HG02588 (cell line): ENCODE measurements at regions not wholly inside any gene's neighbourhood (a gene's known extent, or its start where the extent isn't known, plus 50 kb on each side); places are given as distances from the start of the nearest gene placed in this dataset.

Experiments used
- ATAC-seq: cut with Tn5 transposase; IDR thresholded peaks from one replicate; pipeline ENCODE4 v1.9.1; 2021; ENCODE audit warnings: mild to moderate bottlenecking, moderate library complexity; ENCODE audit not compliant: unreplicated experiment

DNA sequence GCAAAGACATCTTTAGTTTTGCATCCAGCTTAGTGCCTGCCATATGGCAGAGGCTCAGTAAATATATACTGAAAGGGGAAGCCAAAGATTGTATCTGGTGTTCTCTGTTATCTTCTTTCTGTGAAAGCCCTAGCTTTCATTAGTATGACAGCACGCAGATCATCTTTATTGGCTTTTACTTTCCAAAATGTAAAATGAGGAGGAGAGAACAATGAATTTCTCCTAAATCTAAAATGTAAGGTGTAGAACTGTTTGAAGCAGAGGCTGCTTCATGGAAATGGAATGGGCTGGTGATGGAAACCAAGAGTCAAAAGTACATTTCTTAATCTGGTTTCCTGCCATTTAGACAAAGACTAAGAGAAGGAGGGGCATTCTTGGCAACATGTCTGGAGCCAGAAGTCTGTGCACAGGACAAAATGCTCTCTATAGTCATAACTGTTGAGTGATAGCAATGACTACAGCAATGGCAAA is 1029.9 kb upstream of the PIK3C3 start:
- no peak for ATAC-seq

DNA sequence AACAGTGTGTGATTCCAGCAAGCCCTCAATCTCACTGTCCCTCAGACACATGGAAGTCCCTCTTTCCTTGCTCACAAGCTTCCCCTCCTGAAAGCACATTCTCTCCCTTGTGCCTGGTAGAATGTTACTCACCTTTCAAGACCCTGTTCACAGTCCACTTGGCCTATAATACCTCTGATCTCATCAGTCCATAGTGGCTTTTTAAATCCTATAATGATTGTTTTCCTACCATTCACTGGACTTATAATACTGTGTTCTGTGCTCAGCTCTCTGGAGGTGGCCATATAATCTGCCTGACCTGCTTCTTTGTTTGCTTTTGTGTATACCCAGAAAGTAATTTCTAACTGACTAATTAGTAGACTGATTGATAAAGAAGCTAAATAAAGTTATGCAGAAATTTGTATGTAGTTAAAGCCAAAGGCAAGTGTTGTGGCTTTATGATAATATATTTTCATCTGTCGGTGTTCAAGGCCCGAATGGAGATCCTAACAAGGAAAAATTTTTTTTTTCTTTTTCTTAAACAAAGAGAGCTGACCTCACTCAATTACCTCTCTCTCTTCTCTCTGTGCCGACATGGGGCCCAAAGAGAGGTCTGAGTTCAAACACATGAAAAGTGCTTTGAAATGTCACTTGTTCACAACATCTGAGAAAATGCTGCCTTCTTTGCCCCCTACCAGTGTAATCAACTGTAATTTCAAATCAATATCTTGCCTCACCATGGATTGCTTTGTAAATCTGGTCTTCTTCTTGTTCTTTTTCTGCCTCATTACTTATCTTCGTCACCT is 1033.0 kb upstream of the PIK3C3 start:
- no peak for ATAC-seq

DNA sequence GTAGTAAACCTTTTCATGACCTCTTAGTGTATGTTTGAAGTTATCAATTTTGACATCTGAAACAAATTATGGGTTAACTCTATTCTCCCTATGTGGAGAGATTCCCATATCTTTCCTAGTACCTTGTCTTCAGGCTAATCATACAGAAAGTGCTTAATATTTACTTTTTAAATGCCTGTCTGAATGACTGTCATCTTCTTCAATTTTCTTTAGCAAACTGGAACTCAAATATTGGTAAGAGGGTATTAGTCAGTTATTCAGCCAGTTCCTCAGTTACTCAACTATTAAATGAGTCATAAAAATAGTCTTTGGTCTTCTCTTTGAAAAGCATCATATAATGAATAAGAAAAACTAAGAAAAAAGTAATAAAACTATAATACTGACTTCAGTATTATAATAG is 1038.0 kb upstream of the PIK3C3 start:
- ATAC-seq: no peak

DNA sequence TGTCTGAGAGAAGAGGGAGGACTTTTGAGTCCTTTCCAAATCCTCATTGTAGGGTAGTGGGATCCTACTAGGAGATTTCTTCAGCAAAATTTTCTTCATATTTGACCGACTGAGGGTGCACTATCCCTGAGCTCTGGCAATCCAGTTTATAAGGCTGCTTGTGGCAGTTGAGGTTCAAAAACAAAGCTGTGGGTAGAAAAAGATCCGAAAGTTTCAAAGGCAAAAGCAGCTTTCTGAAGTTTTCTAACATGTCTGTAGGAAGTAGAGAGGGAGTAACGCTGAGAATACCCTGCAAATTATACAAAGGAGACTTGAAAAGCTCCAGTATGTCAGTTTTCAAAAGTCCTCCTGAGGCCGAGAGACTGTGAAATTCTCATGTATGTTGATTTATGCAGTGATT is 1039.3 kb upstream of the PIK3C3 start:
- no peak for ATAC-seq

DNA sequence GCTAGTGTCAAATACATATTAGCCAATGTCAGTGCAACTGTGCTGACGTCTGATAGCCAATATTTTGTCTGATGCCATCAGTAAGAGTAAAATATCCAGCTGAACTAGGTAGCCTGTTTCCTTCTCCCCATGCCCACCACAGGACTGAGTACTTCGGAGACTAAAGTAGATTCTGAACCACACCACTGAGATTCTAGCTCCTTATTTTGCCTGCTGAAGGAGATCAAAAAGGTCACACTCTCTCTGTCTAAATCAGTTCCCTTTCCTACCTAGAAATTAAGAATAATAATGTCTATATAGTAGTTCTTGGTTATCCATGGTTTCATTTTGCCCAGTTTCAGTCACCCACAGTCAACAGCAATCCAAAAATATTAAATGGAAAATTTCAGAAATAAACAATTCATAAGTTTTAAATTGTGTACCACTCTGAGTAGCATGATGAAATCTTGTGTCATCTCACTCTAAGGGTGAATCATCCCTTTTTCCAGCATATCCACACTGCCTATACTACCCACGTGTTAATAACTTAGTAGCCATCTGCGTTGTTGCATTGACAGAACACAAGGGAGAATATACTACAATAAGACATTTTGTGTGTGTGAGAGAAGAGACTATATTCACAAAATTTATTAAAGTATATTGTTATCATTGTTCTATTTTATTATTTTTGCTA is 1043.3 kb upstream of the PIK3C3 start:
- no peak for ATAC-seq

DNA sequence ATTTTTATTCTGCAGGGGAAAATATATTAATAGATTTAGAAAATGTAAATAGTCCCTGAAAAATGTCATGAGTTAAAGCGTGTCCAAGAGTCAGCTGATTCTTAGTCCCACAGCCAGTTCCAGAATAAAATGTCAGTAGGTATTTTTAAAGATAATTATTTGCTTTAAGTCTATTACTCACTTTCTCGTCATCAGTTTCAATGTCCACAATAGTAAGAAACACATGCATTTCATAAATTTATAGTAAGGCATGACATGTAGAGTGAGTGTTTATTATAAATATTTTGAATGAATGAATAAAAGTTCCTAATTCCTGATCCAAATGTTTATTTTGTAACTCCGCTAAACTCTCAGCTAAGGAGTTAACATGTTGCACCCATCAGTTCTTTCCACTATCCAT is 1044.0 kb upstream of the PIK3C3 start:
- ATAC-seq: no peak

DNA sequence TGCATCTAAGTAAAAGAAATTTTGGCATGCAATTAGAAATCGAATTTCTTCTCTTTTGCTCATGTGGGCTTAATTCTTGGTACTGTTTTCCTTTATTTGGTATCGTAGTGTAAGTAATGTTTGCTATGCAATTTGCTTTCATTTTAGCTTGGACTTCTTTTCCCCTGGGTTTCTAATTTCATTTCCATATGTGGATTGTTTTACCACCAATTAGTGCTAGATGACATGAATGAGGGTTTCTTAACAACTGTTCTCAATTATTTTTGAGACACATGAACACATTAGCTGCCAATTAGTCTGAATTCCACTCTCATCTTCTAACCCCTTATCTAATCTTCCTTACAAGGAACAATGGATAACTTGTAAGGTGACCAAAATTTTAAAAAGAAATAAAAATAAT is 1047.2 kb upstream of the PIK3C3 start:
- no peak for ATAC-seq

DNA sequence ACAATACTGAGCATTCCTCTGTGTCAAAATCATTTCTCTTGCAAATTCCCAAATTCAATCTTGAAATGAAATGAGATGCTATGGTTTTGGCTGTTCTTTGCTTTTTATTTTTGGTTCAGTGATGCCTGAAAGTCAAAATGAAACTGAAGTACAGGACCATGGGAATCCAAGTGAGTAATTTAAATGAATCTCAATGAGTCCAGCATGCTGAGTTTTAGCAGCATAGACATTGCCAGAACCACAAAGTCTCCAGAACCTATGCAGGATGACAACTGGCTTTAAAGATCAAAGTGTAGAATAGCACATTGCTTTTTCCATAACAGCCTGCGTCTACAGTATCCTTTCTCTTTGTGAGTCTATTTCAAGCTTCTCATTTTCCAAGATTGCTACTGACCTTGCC is 1050.7 kb upstream of the PIK3C3 start:
- ATAC-seq: no peak

DNA sequence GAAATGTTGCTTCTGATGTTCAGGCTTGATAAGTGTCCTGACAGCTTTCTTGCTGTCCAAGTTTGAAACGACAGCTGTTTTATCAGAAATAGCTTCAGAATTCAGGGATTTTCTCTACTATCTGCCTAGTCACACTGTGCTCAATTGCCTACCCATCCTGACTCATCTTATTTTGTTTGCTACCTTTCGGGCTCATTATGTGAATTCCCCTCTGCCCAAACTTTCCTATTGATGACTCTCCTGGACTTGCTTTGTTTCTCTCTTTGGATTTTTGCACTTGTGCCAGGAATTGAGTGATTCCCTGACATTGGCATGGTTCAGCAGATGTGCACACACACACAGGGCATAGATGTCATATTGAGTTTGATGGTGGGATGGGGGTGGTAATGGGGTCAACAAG is 1052.6 kb upstream of the PIK3C3 start:
- ATAC-seq: no peak

DNA sequence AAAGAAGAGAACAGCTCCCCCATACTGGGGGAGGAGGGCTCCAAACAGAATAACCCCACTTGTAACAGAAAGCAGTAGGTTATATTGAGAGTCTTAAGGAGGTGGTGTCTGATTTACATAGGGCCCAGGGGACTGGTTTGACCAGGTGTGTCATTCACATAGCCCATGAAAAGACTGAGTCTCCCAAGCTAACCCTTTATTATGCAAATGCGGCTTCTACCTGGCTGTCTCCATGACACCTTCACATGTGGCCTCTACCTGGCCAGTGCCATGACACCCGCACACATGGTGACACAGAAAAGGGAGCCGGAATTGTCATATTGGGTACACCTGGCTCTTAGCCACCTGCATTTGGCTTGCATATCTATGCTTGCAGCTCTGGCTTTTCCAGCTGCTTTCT is 1057.2 kb upstream of the PIK3C3 start:
- ATAC-seq: no peak

DNA sequence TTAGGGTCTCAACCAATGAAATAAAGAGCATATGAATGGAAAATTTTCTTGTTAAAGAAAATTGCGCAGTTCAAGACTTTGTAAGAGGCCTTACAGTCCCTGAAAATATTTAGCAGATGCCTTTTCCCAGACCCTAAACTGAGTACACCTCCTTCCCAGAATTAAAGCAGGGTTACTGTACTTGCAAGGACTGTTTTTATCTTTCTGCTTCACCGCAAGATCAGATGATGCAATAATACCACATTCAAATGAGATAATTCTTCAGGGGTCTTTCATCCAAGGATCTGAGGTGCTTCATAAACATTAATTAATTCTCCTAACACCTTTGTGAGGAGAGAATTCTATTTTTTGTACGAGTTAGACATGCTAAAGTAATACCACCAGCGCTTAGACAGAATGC is 1071.8 kb upstream of the PIK3C3 start:
- ATAC-seq: no peak

DNA sequence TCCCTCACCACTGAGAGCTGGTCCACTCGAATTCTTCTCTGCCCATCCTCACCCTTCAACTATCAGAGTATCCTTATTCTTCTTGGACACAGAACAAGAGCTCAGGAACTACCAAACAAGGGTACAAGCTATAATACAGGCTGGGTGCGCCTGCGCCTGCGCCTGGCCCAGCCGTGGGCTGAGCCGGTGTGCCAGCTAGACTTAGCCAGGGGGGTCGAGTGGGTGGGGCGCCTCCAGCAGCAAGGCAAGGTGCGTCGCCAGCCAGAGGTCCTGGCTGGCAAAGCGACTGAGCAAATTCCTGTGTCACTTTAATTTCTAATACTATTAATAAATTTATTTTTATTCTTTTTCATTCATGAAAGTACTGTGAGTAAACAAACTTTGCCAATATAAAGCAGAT is 1072.6 kb upstream of the PIK3C3 start:
- no peak for ATAC-seq

DNA sequence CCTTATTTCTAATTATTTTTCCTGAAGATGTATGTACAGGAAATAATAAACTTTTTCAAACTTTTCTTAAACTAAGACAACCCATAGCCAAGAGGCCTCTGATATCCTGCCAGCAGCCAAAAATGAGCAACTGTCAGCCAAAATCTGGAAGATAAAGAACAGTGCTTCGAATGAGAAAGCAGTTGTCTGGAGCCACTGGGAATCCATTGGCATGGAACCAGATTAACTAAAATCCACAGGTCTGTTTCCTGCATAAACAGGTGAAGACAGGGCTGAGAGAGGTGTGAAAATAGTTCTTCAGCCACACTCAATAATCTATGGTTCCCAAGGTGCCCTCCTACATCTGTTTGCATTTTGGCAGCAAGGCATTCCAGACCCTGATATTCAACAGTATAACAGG is 1076.7 kb upstream of the PIK3C3 start:
- no peak for ATAC-seq

DNA sequence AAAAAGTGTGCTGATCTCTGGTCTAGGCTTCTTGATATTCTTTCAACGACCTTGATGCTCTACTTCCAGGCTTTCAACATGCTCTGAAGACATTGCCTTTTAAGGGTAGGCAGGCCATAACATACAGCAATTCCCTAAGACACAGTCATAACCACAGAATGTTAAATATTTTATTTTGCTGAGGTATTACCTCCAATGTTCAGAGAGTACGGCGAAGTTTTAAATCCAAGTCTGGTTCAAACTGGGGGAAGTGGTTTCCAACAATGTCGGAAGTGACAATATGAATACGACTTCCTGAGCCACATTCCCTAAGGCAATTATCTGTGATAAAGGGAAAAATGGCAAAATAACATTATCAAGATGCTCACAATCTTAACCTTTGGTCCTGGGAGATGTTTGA is 1077.9 kb upstream of the PIK3C3 start:
- no peak for ATAC-seq

DNA sequence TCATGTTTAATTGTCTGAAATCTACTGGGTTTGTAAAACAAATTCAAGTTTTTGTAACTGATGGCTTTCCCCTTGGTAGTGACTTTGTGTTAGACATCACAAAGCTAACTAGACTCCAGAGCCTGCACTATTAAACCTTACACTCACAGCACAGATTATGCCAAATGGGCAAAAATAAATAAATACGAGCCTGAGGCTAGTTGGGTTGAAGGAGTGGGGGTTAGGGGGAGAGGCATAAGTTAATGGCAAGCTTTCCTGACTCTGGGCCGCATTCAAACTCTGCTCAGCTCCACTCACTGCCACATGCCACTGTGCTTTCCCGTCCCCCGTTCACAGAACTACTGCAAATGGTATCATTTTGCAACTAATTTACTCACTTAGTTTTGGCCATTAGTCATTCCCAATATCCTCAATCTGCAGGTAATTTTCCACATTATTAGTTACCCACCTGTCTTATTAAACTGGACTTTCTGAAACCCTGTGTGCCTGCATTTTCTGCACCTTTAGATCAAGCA is 1079.9 kb upstream of the PIK3C3 start:
- no peak for ATAC-seq

DNA sequence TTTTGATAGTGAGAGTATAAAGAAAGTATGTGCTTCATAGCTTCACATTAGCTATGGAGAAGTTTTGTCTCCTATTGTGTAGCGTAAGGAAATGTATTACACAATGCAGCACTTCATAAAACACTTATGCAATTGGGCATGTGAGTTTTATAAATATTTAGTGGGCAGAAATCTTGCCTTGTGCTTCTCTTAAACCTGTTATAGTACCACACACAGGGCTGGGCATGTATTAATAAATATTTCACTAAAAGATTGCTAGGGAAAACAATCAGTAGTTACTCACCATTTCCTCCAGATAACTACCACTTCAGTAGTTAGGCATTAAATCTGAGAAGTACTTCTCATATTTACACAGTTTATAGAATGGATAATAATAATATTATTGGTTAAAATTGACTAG is 1080.8 kb upstream of the PIK3C3 start:
- ATAC-seq: no peak

DNA sequence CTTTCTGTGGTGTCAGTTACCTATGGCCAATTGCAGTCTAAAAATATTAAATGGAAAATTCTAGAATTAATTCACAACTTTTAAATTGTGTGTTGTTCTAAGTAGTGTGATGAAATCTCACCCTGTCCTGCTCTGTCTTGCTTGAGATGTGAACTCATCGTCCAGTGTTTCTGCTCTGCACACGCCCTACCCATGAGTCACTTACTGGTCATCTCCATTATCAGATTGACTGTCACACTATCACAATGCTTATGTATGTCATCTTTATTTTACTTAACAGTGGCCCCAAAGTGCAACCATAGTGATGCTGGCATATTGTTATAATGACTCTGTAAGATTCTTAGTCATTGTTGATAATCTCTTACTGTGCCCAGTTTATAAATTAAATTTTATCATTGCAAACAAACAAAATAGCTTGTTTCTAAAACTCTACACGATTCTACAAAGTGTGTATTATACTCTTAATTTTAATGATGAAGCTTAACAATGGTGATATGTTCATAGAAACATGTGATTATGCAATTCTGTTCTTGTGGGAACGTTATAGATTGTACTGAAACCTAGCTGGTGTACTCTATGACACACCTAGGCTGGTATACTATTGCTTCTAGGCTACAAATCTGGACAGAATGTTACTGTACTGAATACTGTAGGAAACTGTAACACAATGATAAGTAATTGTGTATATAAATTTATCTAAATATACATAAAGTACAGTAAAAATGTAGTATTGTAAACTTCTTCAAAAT is 1086.8 kb upstream of the PIK3C3 start:
- no peak for ATAC-seq

DNA sequence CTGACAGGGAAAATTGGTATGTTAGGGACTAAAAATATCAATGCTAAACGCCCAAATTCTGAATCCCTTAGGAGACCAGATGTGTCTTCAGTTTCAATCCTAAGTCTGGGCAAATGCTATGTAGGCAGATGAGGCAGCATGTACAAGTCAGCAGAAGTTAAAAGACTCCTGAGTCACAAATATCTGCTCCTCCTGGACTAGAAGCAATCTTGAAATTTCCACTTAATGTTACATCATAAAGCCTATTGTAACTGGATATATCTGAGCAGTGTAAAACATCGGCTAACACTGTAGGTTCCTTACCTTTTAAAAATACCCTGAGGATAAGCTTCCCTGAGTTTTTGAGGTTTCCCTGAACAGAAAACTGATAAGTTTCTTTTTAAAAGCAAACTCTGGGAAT is 1087.6 kb upstream of the PIK3C3 start:
- no peak for ATAC-seq

DNA sequence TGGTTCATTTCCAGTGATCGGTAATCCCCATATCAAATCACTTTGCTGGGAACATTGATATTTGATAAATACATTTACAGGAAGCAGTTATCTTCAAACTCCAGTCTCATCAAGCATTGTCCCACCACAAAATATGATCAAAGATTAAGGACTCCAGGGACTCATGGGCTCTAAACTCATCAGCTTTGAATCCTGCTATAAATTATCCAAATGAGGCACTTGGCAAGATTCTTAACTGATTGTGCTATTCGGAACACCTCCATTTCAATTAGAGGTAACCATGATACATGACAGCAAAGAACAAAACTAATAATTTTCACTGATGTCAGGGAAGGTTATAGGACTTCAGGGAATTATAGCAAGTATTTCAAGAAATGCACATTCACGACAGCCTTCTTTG is 1088.1 kb upstream of the PIK3C3 start:
- no peak for ATAC-seq

DNA sequence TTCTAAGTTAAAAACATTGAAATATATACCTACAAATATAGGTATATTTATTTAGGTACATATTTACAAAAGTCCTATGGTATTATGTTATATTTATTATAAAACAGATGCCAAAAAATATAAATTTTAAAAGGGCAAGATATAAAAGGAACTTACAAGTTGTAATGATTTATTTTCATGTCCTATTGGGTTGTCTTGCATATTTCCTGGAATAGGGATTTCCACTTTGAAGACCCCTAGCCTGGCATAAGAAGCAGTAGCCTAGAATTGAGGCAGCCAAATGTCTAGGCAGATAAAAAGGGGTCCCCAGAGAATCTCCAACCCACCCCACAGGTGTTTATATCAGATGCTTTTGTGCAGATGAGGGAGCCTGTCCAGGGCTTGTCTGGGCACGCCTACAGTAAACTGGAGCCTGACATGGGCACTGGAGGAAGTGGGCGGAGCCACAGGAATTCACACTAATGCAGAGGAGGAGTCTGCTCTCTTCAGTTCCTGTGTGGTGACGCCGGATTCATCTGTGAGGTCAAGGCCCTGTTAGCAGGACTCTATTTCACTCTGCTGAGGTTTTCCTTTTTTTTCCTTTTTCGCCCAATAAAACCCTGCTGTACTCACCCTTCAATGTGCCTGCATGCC is 1088.9 kb upstream of the PIK3C3 start:
- no peak for ATAC-seq

DNA sequence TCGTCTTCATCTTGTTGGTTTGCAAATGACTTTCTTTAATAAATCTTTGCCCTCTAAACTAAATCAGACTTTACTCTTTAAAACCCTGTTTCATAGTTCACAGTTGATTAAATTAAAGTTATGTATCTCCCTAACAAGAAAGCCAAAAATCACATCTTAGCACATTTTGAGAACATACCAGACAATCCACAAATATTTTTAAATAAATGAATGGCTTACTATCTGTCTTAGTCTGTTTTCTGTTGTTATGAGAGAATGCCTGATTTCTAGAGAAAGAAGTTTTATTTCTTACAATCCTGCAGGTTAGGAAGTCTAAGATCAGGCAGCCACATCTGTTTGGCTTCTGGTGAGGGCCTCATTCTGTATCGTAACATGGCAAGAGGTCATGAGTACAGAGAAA is 1090.2 kb upstream of the PIK3C3 start:
- ATAC-seq: no peak
